ENCODE measurements at regions not wholly inside any gene's neighbourhood (a gene's known extent, or its start where the extent isn't known, plus 50 kb on each side); places are given as distances from the start of the nearest gene placed in this dataset.

DNA sequence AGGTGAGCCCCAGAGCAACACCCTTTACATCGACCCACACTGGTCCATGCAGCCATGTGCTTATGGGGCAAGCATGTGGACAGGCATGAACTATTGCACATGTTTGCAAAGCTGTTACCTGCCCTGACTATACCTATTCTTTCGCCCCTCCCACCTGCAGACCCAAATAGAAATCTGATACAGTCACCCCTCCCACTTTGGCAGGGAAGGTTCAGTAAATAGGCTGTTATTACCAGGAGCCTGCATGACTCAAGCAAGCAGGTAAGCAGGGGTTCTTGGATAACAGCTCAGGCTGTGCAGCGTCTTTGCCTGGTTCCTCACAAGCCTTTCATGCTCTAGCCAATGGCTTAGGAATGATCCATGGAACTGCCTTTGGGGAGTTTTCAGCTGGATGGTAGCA, 122.7 kb upstream of the DIPK2B start:
- DNase-seq (ENCODE audit: low spot score) = no peak
- TF ChIP-seq, protein P1, sequence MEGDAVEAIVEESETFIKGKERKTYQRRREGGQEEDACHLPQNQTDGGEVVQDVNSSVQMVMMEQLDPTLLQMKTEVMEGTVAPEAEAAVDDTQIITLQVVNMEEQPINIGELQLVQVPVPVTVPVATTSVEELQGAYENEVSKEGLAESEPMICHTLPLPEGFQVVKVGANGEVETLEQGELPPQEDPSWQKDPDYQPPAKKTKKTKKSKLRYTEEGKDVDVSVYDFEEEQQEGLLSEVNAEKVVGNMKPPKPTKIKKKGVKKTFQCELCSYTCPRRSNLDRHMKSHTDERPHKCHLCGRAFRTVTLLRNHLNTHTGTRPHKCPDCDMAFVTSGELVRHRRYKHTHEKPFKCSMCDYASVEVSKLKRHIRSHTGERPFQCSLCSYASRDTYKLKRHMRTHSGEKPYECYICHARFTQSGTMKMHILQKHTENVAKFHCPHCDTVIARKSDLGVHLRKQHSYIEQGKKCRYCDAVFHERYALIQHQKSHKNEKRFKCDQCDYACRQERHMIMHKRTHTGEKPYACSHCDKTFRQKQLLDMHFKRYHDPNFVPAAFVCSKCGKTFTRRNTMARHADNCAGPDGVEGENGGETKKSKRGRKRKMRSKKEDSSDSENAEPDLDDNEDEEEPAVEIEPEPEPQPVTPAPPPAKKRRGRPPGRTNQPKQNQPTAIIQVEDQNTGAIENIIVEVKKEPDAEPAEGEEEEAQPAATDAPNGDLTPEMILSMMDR (IDR thresholded peaks at IDR 0.05) = no peak
- H3K4me3 ChIP-seq = no peak overlapping the region
- H3K27ac ChIP-seq = no peak overlapping the region

DNA sequence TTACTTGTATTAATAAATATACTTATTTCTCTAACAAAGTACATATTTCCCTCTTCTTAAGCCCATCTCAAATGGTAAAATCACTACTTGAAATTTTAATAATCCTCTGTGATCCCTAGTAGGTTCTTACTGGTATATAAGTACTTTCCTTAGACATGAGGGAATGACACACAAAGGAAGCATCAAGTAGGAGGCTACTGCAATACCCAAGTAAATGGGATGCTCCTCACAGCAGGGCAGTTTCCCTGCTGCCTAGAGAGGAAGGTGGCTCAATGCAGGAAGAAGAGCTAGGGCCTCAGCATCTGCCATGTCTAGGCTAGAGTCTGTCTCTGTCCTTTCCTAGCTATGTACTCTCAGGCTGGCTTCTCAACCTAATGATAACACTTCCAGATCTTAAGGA, 122.1 kb upstream of the DIPK2B start:
- H3K4me3 ChIP-seq = no peak overlapping the region
- H3K27ac ChIP-seq = no peak overlapping the region
- no peak for DNase-seq (ENCODE audit: low spot score)
- TF ChIP-seq, protein P1 (IDR thresholded peaks at IDR 0.05) = no peak

- no peak overlapping the region for H3K4me3 ChIP-seq
- DNase-seq (ENCODE audit: low spot score) = no peak
- TF ChIP-seq, protein P1 (IDR thresholded peaks at IDR 0.05) = no peak
- no peak overlapping the region for H3K27ac ChIP-seq
Measured at GRCh38 chrX:45322382-45322781, 121.7 kb upstream of the DIPK2B start.

DNA sequence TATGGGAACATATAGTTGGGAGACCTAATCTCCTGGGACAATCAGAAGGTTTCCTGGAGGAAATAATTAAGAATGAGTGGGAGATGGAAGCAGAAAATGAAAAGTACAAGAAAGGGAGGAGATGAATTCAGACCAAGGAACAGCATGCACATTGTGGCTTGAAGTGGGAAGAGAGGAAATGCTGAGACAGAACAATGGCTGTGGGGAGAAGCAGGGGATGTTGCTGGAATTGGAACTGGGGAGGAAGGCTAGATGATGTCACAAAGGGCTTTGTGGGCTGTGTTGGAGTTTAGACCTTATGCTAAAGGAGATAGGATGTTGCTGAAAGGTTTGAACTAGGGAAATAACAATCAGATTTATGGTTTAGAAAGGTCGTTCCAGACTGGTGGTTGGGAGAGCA, 119.5 kb upstream of the DIPK2B start:
- Histone ChIP-seq H3K27ac (no peak overlapping the region), H3K4me3 (no peak overlapping the region)
- TF ChIP-seq, protein P1 (IDR thresholded peaks at IDR 0.05) = no peak
- DNase-seq (ENCODE audit: low spot score) = no peak

GRCh38 chrX:45309801-45310200, 109.1 kb upstream of the DIPK2B start:
- no peak overlapping the region for H3K27ac ChIP-seq
- TF ChIP-seq, protein P1 (IDR thresholded peaks at IDR 0.05) = no peak
- no peak for DNase-seq (ENCODE audit: low spot score)
- H3K4me3 ChIP-seq = no peak overlapping the region

DNA sequence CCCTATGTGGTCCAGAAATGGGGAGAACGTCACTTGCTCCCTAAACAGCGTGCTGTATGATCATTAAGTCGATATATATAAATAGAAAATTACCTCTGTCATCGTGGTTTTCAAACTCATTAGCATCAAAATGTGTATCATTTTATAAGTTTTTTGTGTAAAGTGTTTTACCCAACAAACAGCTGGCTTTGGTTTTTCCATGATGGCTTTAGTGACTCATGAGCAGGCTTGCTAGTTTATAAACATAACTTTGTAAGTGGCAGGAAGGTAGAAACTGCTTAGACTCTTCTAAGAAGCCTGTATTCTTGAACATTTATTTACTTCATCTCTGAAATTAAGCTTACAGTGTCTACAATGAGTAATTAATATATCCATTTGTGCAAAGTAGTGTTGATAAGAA, 108.4 kb upstream of the DIPK2B start:
- Histone ChIP-seq H3K4me3 (no peak overlapping the region), H3K27ac (no peak overlapping the region)
- no peak for DNase-seq (ENCODE audit: low spot score)
- TF ChIP-seq, protein P1 (IDR thresholded peaks at IDR 0.05) = no peak

- Histone ChIP-seq H3K27ac (no peak overlapping the region), H3K4me3 (no peak overlapping the region)
- DNase-seq (ENCODE audit: low spot score) = no peak
- TF ChIP-seq, protein P1 (IDR thresholded peaks at IDR 0.05) = no peak
Measured at GRCh38 chrX:45306794-45307193, 106.1 kb upstream of the DIPK2B start.

All from coronary artery (tissue), 2 donors.